ENCODE measurements at regions not wholly inside any gene's neighbourhood (a gene's known extent, or its start where the extent isn't known, plus 50 kb on each side); places are given as distances from the start of the nearest gene placed in this dataset.

DNA sequence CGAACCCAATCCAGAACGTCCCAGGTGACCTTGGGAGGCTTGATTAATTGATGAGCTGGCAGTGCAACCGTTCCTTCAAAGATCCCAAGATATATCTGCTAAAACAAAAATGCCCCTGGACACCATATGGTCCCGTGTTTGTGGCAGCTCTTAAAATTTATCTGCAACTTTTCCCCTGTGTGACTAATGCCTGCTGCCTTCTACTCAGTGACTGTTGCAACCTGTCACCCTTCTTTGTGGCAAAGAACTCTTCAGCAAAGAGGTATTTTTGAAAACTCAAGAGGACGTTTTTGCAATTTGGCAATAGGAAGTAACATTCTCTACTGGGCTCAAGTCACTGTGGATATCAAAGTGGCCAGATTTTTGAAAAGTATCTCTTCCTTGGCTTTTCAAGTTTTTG lies 75.8 kb upstream of the SOD3 start:
- Histone ChIP-seq H3K4ac (ENCODE audit: low read depth, low read length) (no peak overlapping the region), H3K79me2 (ENCODE audit: insufficient read depth, low read length) (no peaks in the 10 kb centered on the region), H2BK12ac (ENCODE audit: insufficient read length, low read depth, low read length) (no peak overlapping the region), H3K27ac (ENCODE audit: insufficient read length, low read depth, low read length) (no peak overlapping the region), H4K91ac (ENCODE audit: insufficient read length, low read depth, low read length) (no peak overlapping the region), H2BK5ac (ENCODE audit: insufficient read length, low read length) (no peak overlapping the region), H2AK5ac (ENCODE audit: insufficient read length, low read length) (no peak overlapping the region), H3K18ac (ENCODE audit: insufficient read length, low read depth, low read length) (no peak overlapping the region), H3K27me3 (ENCODE audit: insufficient read depth, low read length) (no peaks in the 10 kb centered on the region), H3T11ph (ENCODE audit: low read length) (no peak overlapping the region), H4K8ac (replicated peaks; ENCODE audit: insufficient read length, low read depth, low read length) (no peak overlapping the region), H2BK20ac (ENCODE audit: low read depth, low read length, poor library complexity, severe bottlenecking) (no peak overlapping the region), H3K14ac (ENCODE audit: insufficient read depth, low read length) (no peak overlapping the region), H2AFZ (ENCODE audit: low read length) (no peak overlapping the region), H3K23ac (ENCODE audit: insufficient read length, low read depth, low read length) (no peak overlapping the region), H4K20me1 (ENCODE audit: control insufficient read depth, insufficient read depth, insufficient read length) (no peaks in the 10 kb centered on the region), H3K4me2 (ENCODE audit: insufficient read depth, insufficient read length, low read length) (no peak overlapping the region), H4K5ac (ENCODE audit: insufficient read length, low read depth, low read length) (no peak overlapping the region), H3K23me2 (ENCODE audit: insufficient read length, low read depth, low read length, poor library complexity, severe bottlenecking) (no peaks in the 10 kb centered on the region), H2BK120ac (ENCODE audit: low read depth, low read length, poor library complexity, severe bottlenecking) (no peak overlapping the region), H3K56ac (ENCODE audit: insufficient read length, low read depth, low read length) (no peak overlapping the region), H3K79me1 (ENCODE audit: insufficient read depth, low read depth, low read length, poor library complexity, severe bottlenecking) (no peaks in the 10 kb centered on the region), H3K9me3 (ENCODE audit: control insufficient read depth, low read depth, low read length) (no peaks in the 10 kb centered on the region), H2BK15ac (ENCODE audit: low read depth, low read length) (no peak overlapping the region), H3K9ac (ENCODE audit: extremely low read depth, insufficient read length, low read length) (no peak overlapping the region), H3K4me1 (ENCODE audit: insufficient read depth, low read length) (peaks cover 3% of the 10 kb centered on the region)
- Mint-ChIP-seq H3K9me3 (peaks cover 14 to 19% of the 10 kb centered on the region in 2 experiments), H3K4me1 (peaks cover 29 to 31% of the 10 kb centered on the region in 2 experiments), H3K4me3 (no peak overlapping the region), H3K27me3 (ENCODE audit: low read depth) (no peaks in the 10 kb centered on the region), H3K36me3 (ENCODE audit: insufficient read depth in 1 of 3, low read depth in 3 of 3) (peaks cover 12 to 20% (median 13%) of the 10 kb centered on the region in 3 experiments; a peak in 6 of 7 replicates), H3K27ac (no peak overlapping the region)
- no peak for DNase-seq
- TF ChIP-seq, protein P1, sequence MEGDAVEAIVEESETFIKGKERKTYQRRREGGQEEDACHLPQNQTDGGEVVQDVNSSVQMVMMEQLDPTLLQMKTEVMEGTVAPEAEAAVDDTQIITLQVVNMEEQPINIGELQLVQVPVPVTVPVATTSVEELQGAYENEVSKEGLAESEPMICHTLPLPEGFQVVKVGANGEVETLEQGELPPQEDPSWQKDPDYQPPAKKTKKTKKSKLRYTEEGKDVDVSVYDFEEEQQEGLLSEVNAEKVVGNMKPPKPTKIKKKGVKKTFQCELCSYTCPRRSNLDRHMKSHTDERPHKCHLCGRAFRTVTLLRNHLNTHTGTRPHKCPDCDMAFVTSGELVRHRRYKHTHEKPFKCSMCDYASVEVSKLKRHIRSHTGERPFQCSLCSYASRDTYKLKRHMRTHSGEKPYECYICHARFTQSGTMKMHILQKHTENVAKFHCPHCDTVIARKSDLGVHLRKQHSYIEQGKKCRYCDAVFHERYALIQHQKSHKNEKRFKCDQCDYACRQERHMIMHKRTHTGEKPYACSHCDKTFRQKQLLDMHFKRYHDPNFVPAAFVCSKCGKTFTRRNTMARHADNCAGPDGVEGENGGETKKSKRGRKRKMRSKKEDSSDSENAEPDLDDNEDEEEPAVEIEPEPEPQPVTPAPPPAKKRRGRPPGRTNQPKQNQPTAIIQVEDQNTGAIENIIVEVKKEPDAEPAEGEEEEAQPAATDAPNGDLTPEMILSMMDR (conservative IDR thresholded peaks at IDR 0.05), result no peak
- WGBS (ENCODE audit: extremely low coverage, insufficient read length, low lambda C conversion rate), result no CpG with 5 or more reads among the region's 5 CpGs

Measured in H9 (cell line).